ENCODE measurements at regions not wholly inside any gene's neighbourhood (a gene's known extent, or its start where the extent isn't known, plus 50 kb on each side); places are given as distances from the start of the nearest gene placed in this dataset.

GRCh38 chr13:72129117-72129516 is 262.1 kb upstream of the DACH1 start:
- FAIRE-seq, result no peak
- ATAC-seq, result no peak
- POLR2A ChIA-PET, result no interaction called here
- TF ChIP-seq ZNF790 (CRISPR knock-in tag; IDR thresholded peaks at IDR 0.05; ENCODE audit: borderline replicate concordance), result no peak
- TF ChIP-seq BRF2 (CRISPR knock-in tag; IDR thresholded peaks at IDR 0.05), result no peak
- TF ChIP-seq TIGD3 (CRISPR knock-in tag; IDR thresholded peaks at IDR 0.05; ENCODE audit: borderline replicate concordance), result no peak
- TF ChIP-seq TCF12 (IDR thresholded peaks at IDR 0.05), result no peak
- no peak for TF ChIP-seq TCF12 (CRISPR knock-in tag; IDR thresholded peaks at IDR 0.05)
- TF ChIP-seq ASH2L (IDR thresholded peaks at IDR 0.05; ENCODE audit: insufficient read length, low read depth, low read length), result no peak
- TF ChIP-seq TMF1 (CRISPR knock-in tag; IDR thresholded peaks at IDR 0.05; ENCODE audit: low read depth), result no peak
- TF ChIP-seq AHDC1 (CRISPR knock-in tag; IDR thresholded peaks at IDR 0.05; ENCODE audit: borderline replicate concordance), result no peak
- TF ChIP-seq ZNF782 (CRISPR knock-in tag; IDR thresholded peaks at IDR 0.05; ENCODE audit: borderline replicate concordance), result no peak
- TF ChIP-seq SALL2 (CRISPR knock-in tag; IDR thresholded peaks at IDR 0.05), result no peak
- no peak for TF ChIP-seq PCBP1 (IDR thresholded peaks at IDR 0.05; ENCODE audit: borderline replicate concordance, low read depth, low read length)
- no peak for TF ChIP-seq ZFP90 (CRISPR knock-in tag; IDR thresholded peaks at IDR 0.05; ENCODE audit: borderline replicate concordance)
- TF ChIP-seq ZBTB37 (CRISPR knock-in tag; IDR thresholded peaks at IDR 0.05), result no peak

More at GRCh38 chr13:72129117-72129516, 262.1 kb upstream of the DACH1 start:
- no peaks in the 10 kb centered on the region for H3K79me2 ChIP-seq (ENCODE audit: insufficient read depth, low read length)
- 0% methylated on average over 3 of the region's 3 CpGs for WGBS (ENCODE audit: low lambda C conversion rate)
- no peak for DNase-seq (ENCODE audit: low spot score)
- no peak overlapping the region for H2AFZ ChIP-seq (ENCODE audit: low read length)
- H3K9me3 ChIP-seq (ENCODE audit: low read length), result no peaks in the 10 kb centered on the region
- BruUV-seq (replicated peaks), result no TSS peak
- H3K27me3 ChIP-seq (ENCODE audit: control insufficient read depth in 1 of 2, insufficient read depth in 2 of 2, low read length in 2 of 2), result no peaks in the 10 kb centered on the region
- H3K27ac ChIP-seq (ENCODE audit: extremely low read length, insufficient read depth, low read length), result no peak overlapping the region
- no peak overlapping the region for H3K9ac ChIP-seq (ENCODE audit: insufficient read depth, low read depth, low read length)
- in situ Hi-C loops (cut with HindIII; ENCODE audit: extremely low pct_ligation_motif_present, low pct_unique_long_range_greater_than_20kb), result no loop called here
- no peak overlapping the region for H3K4me3 ChIP-seq (replicated peaks in 1 of 3; ENCODE audit: insufficient read depth in 1 of 3, low read depth in 2 of 3, low read length in 3 of 3)
- CTCF ChIA-PET (ENCODE audit: low intra/inter-chr PET ratio, low total read pairs), result no interaction called here
- H4K20me1 ChIP-seq (ENCODE audit: insufficient read depth, low read length), result no peaks in the 10 kb centered on the region
- H3K4me2 ChIP-seq (ENCODE audit: low read depth, low read length), result no peak overlapping the region
- H3K4me1 ChIP-seq (ENCODE audit: insufficient read depth, low read length), result no peaks in the 10 kb centered on the region
- intact Hi-C loops (cut with micrococcal nuclease; ENCODE audit: unreplicated experiment), result no loop called here
- H3K36me3 ChIP-seq (replicated peaks in 1 of 2; ENCODE audit: control insufficient read depth in 1 of 2, insufficient read depth in 2 of 2, low read length in 2 of 2), result no peaks in the 10 kb centered on the region
